ENCODE measurements at regions not wholly inside any gene's neighbourhood (a gene's known extent, or its start where the extent isn't known, plus 50 kb on each side); places are given as distances from the start of the nearest gene placed in this dataset.
A peak's percentile ranks its signal among the peaks of the same experiment; 100 is the strongest.
"Not testable (repeated sequence)": the region's sequence is repeated elsewhere in the genome, so short reads cannot be mapped to it uniquely, and the experiment has no call there.

GRCh38 chr3:193902607-193903511 lies 233.1 kb upstream of the HES1 start:
- peak in 1 of 56 donors; percentile 6 for DNase-seq

- DNase-seq = no peak
These were observed 232.5 kb upstream of the HES1 start for GRCh38 chr3:193903512-193903817.

GRCh38 chr3:193903966-193904365 lies 232.0 kb upstream of the HES1 start:
- DNase-seq = no peak

GRCh38 chr3:193905541-193906396 lies 230.2 kb upstream of the HES1 start:
- DNase-seq = no peak

- DNase-seq = no peak
These were observed 229.0 kb upstream of the HES1 start for GRCh38 chr3:193906849-193907410.

- DNase-seq = no peak
These were observed 227.7 kb upstream of the HES1 start for GRCh38 chr3:193908181-193908744.

GRCh38 chr3:193909387-193909786 lies 226.6 kb upstream of the HES1 start:
- DNase-seq = no peak

- DNase-seq = no peak
These were observed 225.6 kb upstream of the HES1 start for GRCh38 chr3:193910310-193910709.

GRCh38 chr3:193910886-193911738 lies 224.8 kb upstream of the HES1 start:
- no peak for DNase-seq

- no peak for DNase-seq
These were observed 224.1 kb upstream of the HES1 start for GRCh38 chr3:193911784-193912340.

- DNase-seq = no peak
These were observed 223.2 kb upstream of the HES1 start for GRCh38 chr3:193912621-193913178.

GRCh38 chr3:193914602-193915001 lies 221.3 kb upstream of the HES1 start:
- no peak for DNase-seq

GRCh38 chr3:193915099-193915498 lies 220.8 kb upstream of the HES1 start:
- no peak for DNase-seq

- no peak for DNase-seq
These were observed 220.3 kb upstream of the HES1 start for GRCh38 chr3:193915613-193916012.

GRCh38 chr3:193917158-193917557 lies 218.8 kb upstream of the HES1 start:
- peak in 3 of 56 donors; percentile 10 to 39 (median 11) for DNase-seq

GRCh38 chr3:193921465-193921864 lies 214.5 kb upstream of the HES1 start:
- no peak for DNase-seq

- no peak for DNase-seq
These were observed 213.7 kb upstream of the HES1 start for GRCh38 chr3:193922034-193922774.

GRCh38 chr3:193923958-193924357 lies 212.0 kb upstream of the HES1 start:
- not testable (repeated sequence) for DNase-seq

GRCh38 chr3:193926071-193926470 lies 209.9 kb upstream of the HES1 start:
- DNase-seq = peak in 1 of 56 donors; percentile 4

Measured in amygdala (tissue), 56 donors.